NK-92 (cell line): ENCODE measurements at regions not wholly inside any gene's neighbourhood (a gene's known extent, or its start where the extent isn't known, plus 50 kb on each side); places are given as distances from the start of the nearest gene placed in this dataset.

Experiments used
- DNase-seq: peaks from one replicate; lab custom pipeline; 2025; ENCODE audit not compliant: unreplicated experiment; lab: John Stamatoyannopoulos, UW

- DNase-seq, result no peak
Observed at GRCh38 chr1:238152119-238152518, 261.4 kb upstream of the ZP4 start.

GRCh38 chr1:238143038-238143437, 252.3 kb upstream of the ZP4 start:
- DNase-seq, result no peak

GRCh38 chr1:238141353-238141752, 250.6 kb upstream of the ZP4 start:
- DNase-seq, result no peak

GRCh38 chr1:238139713-238140112, 249.0 kb upstream of the ZP4 start:
- DNase-seq, result no peak

- DNase-seq, result no peak
Observed at GRCh38 chr1:238138059-238138626, 247.4 kb upstream of the ZP4 start.

GRCh38 chr1:238135708-238136664, 245.3 kb upstream of the ZP4 start:
- DNase-seq, result no peak

GRCh38 chr1:238129677-238130076, 239.0 kb upstream of the ZP4 start:
- DNase-seq, result no peak

GRCh38 chr1:238123201-238123600, 232.5 kb upstream of the ZP4 start:
- DNase-seq, result no peak

GRCh38 chr1:238119861-238120260, 229.1 kb upstream of the ZP4 start:
- no peak for DNase-seq

- DNase-seq, result no peak
Observed at GRCh38 chr1:238119060-238119459, 228.3 kb upstream of the ZP4 start.

GRCh38 chr1:238115852-238116251, 225.1 kb upstream of the ZP4 start:
- DNase-seq, result no peak

- no peak for DNase-seq
Observed at GRCh38 chr1:238112952-238113621, 222.4 kb upstream of the ZP4 start.

GRCh38 chr1:238111516-238111915, 220.8 kb upstream of the ZP4 start:
- no peak for DNase-seq

GRCh38 chr1:238111081-238111480, 220.4 kb upstream of the ZP4 start:
- DNase-seq, result no peak

GRCh38 chr1:238108417-238108816, 217.7 kb upstream of the ZP4 start:
- no peak for DNase-seq

- no peak for DNase-seq
Observed at GRCh38 chr1:238107322-238107721, 216.6 kb upstream of the ZP4 start.

- DNase-seq, result no peak
Observed at GRCh38 chr1:238104752-238105151, 214.0 kb upstream of the ZP4 start.

GRCh38 chr1:238101923-238102322, 211.2 kb upstream of the ZP4 start:
- DNase-seq, result no peak

- no peak for DNase-seq
Observed at GRCh38 chr1:238099871-238100270, 209.1 kb upstream of the ZP4 start.

- no peak for DNase-seq
Observed at GRCh38 chr1:238089615-238090014, 198.9 kb upstream of the ZP4 start.

- no peak for DNase-seq
Observed at GRCh38 chr1:238088560-238089290, 198.0 kb upstream of the ZP4 start.
